Activated CD4-positive, alpha-beta T cell treated with anti-CD3 and anti-CD28 coated beads, Interleukin-2, amount 10 ng/mL, durations not matched to agents 7 days and 5 days (primary cell): ENCODE measurements at regions not wholly inside any gene's neighbourhood (a gene's known extent, or its start where the extent isn't known, plus 50 kb on each side); places are given as distances from the start of the nearest gene placed in this dataset.
"Not testable (repeated sequence)": the region's sequence is repeated elsewhere in the genome, so short reads cannot be mapped to it uniquely, and the experiment has no call there.

Source experiments
- CTCF ChIA-PET: fragments of 350-600 bp; sonication (Branson Sonifier 250); formaldehyde crosslinking; loops from one replicate; lab custom pipeline; 2021; ENCODE audit warnings: antibody characterized with exemption; lab: Charles Lee
- POLR2A ChIA-PET: fragments of 350-600 bp; sonication (Branson Sonifier 250); formaldehyde crosslinking; loops from one replicate; lab custom pipeline; 2021; ENCODE audit warnings: antibody characterized with exemption; lab: Charles Lee
- DNase-seq: peaks from one replicate; pipeline ENCODE4 v3.0.0-alpha.2; 2020
- H3K27ac Mint-ChIP-seq: one replicate; pipeline ENCODE4 v1.8.0; 2021; ENCODE audit warnings: mild to moderate bottlenecking, moderate library complexity, mixed read lengths
- H3K27me3 Mint-ChIP-seq: one replicate; pipeline ENCODE4 v1.8.0; 2021; ENCODE audit warnings: mixed read lengths
- H3K36me3 Mint-ChIP-seq: one replicate; pipeline ENCODE4 v1.8.0; 2021; ENCODE audit warnings: low read depth, mixed read lengths
- H3K4me1 Mint-ChIP-seq: one replicate; pipeline ENCODE4 v1.8.0; 2021; ENCODE audit warnings: mixed read lengths
- H3K4me3 Mint-ChIP-seq: one replicate; pipeline ENCODE4 v1.8.0; 2021; ENCODE audit warnings: mild to moderate bottlenecking, moderate library complexity, mixed read lengths
- H3K9me3 Mint-ChIP-seq: one replicate; pipeline ENCODE4 v1.8.0; 2021; ENCODE audit warnings: mixed read lengths

DNA sequence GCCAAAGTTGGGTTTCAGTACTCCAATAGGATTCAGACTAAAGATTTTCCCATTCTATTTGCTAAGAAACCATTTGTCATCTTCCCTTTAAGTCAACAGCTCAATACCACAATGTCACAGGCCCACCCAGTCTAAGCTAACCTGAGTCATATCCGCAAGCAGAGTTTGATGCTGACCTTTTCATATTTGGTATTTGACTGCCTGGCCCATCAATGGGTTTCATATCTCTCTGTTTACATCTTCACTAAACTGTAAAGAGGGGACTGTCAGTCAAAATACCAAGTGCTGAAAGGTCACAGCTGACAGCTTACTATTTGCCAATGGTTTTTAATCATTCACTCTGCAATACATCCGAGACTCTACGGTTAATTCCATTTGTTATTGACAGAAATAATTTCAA lies 707.5 kb upstream of the ACTRT1 start:
- no peak for DNase-seq
- Mint-ChIP-seq H3K9me3 (no peaks in the 10 kb centered on the region), H3K27me3 (no peaks in the 10 kb centered on the region), H3K4me3 (no peak overlapping the region), H3K36me3 (no peaks in the 10 kb centered on the region), H3K4me1 (no peaks in the 10 kb centered on the region), H3K27ac (no peak overlapping the region)
- ChIA-PET CTCF (no interaction called here), POLR2A (no interaction called here)

DNA sequence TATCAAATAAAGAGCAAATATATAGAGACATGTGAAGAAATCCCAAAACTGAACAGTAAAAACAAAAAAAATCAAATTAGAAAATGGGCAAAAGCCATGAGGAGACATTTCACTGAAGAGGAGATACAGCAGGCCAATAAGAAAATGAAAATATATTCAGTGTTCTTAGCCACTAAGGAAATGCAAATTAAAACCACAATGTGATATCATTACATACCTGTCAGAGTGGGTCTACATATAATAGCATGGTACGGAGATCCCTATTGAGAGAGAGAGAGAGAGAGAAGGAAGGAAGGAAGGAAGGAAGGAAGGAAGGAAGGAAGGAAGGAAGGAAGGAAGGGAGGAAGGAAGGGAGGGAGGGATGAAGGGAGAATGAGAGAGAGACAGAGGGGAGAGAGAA lies 707.0 kb upstream of the ACTRT1 start:
- ChIA-PET CTCF (interaction anchor here (0.6 kb wide), 1 partner anchor 770 kb away, joined by 3 read pairs; no protein-coding TSS in a partner anchor), POLR2A (no interaction called here)
- Mint-ChIP-seq H3K27ac (no peak overlapping the region), H3K36me3 (no peaks in the 10 kb centered on the region), H3K4me3 (no peak overlapping the region), H3K9me3 (no peaks in the 10 kb centered on the region), H3K27me3 (no peaks in the 10 kb centered on the region), H3K4me1 (no peaks in the 10 kb centered on the region)
- no peak for DNase-seq

DNA sequence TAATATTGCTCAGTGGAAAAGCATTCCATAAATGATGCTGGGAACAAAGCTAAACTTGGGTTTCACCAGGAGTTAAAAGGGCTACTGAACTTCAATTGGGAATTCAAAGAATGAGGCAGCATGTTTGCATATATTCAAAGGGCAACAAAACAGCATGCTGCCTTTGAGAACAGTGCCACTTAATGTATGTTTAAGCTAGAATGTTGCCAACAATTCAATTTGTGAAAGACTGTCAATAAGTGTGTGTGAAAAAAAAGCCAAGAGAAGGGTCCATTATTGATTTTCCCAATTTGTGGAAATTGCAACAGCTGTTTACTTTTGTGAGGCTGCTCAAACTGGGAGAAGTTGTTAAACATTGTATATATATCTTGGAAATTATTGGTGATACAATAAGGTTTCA lies 701.9 kb upstream of the ACTRT1 start:
- H3K4me3 Mint-ChIP-seq: no peak overlapping the region
- POLR2A ChIA-PET: no interaction called here
- no peak overlapping the region for H3K27ac Mint-ChIP-seq

DNA sequence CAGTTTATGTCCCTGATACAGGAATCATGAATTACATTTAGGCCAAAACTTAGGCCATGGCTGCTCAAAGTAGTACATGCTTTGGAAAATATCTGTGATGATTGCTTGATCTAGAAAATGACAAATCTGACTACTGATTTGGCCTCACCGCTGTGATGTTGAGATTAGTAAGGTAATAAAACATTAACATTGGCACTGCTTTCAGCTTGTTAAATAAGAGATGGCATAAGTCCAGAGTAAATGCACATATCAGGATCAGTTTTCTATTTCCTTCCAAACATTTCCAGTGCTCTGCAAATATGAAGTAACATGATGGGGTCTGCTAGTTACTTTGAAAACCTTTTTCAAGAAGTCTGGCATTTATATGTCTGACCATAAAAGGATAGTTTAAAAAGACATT lies 687.3 kb upstream of the ACTRT1 start:
- H3K27ac Mint-ChIP-seq: no peak overlapping the region
- H3K4me1 Mint-ChIP-seq: no peaks in the 10 kb centered on the region
- no peaks in the 10 kb centered on the region for H3K9me3 Mint-ChIP-seq
- no peaks in the 10 kb centered on the region for H3K36me3 Mint-ChIP-seq
- DNase-seq: no peak
- CTCF ChIA-PET: no interaction called here
- no peaks in the 10 kb centered on the region for H3K27me3 Mint-ChIP-seq
- H3K4me3 Mint-ChIP-seq: no peak overlapping the region
- POLR2A ChIA-PET: no interaction called here

More for the DNA sequence above, 701.9 kb upstream of the ACTRT1 start:
- H3K4me1 Mint-ChIP-seq: no peaks in the 10 kb centered on the region
- CTCF ChIA-PET: no interaction called here
- H3K9me3 Mint-ChIP-seq: no peaks in the 10 kb centered on the region
- no peaks in the 10 kb centered on the region for H3K36me3 Mint-ChIP-seq
- H3K27me3 Mint-ChIP-seq: no peaks in the 10 kb centered on the region
- DNase-seq: no peak

DNA sequence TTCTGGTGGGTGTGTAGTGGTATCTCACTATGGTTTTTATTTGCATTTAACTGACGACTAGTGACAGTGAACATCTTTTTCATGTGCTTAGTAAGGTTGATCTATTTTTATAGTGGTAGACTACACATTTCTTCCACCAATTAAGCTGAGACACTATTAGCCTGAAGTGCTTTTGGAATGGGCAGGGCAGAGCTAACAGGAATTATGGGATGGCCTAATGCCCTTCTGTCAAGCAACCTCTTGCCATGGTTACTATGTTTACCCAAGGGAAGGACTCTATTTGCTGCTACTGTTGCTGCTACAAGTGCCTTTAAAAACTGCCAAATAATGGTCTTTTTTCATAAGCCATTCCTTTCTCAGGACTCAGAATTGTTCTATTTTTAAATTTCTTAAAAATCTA lies 676.7 kb upstream of the ACTRT1 start:
- Mint-ChIP-seq H3K9me3 (no peaks in the 10 kb centered on the region), H3K36me3 (no peaks in the 10 kb centered on the region), H3K4me1 (no peaks in the 10 kb centered on the region), H3K4me3 (no peak overlapping the region), H3K27ac (no peak overlapping the region), H3K27me3 (no peaks in the 10 kb centered on the region)
- POLR2A ChIA-PET: no interaction called here
- DNase-seq: no peak
- CTCF ChIA-PET: no interaction called here

DNA sequence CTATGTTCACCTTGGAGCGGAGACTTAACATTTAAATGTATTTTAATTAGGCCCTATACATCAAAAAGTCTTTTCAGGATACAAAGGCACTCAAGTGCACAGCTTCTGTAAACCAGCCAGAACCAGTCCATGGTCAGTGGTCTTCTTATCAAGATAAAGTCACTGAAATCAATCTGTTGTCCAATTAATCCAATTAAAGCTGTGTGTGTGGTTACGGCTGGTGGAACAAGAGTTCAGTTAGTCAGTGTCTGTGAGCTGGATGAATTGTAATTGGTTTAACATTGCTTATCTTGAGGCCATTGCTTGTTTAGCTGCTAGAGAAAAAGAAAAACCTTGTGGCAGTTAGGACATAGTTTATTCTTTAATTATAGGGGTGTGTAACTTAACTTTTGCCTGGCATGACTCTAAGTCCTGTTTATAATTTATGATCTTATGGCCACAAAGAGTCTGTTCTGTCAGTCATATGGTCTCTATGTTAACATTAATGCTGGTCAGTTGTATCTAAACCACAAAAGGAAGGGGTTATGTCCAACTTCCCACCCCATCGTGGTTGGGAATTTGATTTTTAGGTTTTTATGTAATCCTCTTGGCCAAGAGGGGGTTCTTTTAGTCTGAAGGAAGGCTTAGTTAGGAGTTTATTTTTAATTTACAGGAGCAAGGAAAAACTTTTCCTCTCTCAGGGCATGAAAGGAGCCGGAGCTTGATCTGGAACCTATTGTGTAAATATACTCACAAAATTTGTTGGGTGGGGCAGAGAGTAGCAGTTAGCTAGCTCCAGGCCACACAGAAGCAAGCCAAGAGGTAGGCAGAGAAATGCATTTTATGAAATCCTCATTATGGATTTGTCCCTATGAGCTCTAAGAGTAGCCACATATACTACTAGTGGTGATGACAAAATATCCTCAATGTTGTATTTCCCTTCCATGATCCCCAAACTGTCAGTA lies 665.7 kb upstream of the ACTRT1 start:
- Mint-ChIP-seq H3K36me3 (no peaks in the 10 kb centered on the region), H3K4me3 (no peak overlapping the region), H3K9me3 (no peaks in the 10 kb centered on the region), H3K27me3 (no peaks in the 10 kb centered on the region), H3K4me1 (no peaks in the 10 kb centered on the region), H3K27ac (no peak overlapping the region)
- CTCF ChIA-PET: no interaction called here
- DNase-seq: no peak
- POLR2A ChIA-PET: no interaction called here

DNA sequence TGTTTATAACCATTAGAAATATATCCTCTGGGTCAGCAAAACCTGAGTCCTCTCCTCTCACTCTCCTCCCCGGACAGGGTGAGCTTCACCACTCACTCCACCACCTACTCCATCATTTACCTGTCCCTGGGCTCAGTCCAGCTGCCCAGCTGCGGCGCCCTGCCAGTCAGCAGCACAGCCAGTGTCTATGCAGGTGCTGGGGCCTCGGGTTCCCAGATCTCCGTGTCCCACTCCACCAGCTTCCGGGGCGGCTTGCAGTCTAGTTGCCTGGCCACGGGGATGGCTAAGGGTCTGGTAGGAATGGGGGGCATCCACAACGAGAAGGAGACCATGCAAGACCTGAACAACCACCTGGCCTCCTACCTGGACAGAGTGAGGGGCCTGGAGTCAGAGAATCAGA lies 662.2 kb upstream of the ACTRT1 start:
- ChIA-PET CTCF (no interaction called here), POLR2A (no interaction called here)
- Mint-ChIP-seq H3K27ac (no peak overlapping the region), H3K4me1 (no peaks in the 10 kb centered on the region), H3K9me3 (no peaks in the 10 kb centered on the region), H3K36me3 (no peaks in the 10 kb centered on the region), H3K27me3 (no peaks in the 10 kb centered on the region), H3K4me3 (no peak overlapping the region)
- no peak for DNase-seq

DNA sequence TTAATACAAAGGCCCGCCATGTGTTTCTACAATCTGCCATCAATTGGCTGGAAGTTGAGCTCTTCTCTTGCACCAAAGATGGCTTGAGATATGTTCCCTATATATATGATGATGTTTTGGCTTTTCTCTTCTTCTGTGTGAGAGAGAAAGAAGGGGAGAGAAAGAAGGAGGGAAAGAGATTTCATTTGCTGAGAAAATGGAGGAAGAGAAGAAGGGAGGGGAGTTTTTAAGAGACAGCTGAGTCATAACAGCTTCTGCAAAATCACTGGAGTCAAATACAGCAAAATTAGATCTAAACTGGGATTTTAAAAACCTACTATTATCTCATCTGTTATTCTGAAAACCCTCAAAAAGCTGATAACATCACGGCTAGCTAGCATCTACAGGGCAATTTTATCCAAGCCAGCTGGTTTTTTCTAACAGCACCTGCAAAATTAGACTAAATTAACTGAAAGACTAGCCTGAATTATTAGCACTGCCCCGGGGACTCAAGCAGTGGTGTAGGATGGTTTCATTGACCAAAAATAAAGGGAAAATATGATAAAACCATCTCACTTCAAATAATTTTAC lies 647.6 kb upstream of the ACTRT1 start:
- DNase-seq: no peak
- Mint-ChIP-seq H3K9me3 (no peaks in the 10 kb centered on the region), H3K36me3 (no peaks in the 10 kb centered on the region), H3K27me3 (no peaks in the 10 kb centered on the region), H3K4me1 (no peaks in the 10 kb centered on the region), H3K4me3 (no peak overlapping the region), H3K27ac (no peak overlapping the region)
- POLR2A ChIA-PET: no interaction called here
- CTCF ChIA-PET: no interaction called here

DNA sequence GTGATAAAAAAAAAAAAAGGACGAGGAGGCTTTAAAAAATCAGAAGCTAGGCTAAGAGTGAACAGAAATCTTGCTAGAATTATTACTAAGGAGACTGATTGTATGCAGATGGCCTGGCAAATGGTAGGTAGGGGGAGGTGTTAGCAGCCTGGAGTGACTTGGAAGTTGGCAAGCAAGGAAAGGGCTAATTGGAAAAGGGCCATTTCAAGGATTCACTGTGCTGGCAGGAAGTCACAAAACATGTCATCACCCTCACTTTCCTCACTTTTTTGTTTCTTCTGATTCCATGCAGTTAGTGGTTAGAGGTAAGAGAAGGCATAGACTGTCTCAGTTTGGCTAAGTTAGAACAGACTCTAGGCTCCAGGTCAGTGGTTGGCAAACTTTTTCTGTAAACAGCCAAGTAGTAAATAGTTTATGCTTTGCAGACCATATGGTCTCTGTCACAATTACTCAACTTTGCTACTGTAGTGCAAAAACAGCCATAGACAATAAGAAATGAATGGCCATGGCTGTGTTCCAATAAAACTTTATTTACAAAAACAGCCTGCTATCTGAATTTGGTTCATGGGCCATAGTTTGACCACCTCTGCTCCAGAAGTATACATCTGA lies 646.5 kb upstream of the ACTRT1 start:
- CTCF ChIA-PET: no interaction called here
- DNase-seq: no peak
- Mint-ChIP-seq H3K9me3 (no peaks in the 10 kb centered on the region), H3K36me3 (no peaks in the 10 kb centered on the region), H3K27ac (no peak overlapping the region), H3K4me1 (no peaks in the 10 kb centered on the region), H3K4me3 (no peak overlapping the region), H3K27me3 (no peaks in the 10 kb centered on the region)
- POLR2A ChIA-PET: no interaction called here

DNA sequence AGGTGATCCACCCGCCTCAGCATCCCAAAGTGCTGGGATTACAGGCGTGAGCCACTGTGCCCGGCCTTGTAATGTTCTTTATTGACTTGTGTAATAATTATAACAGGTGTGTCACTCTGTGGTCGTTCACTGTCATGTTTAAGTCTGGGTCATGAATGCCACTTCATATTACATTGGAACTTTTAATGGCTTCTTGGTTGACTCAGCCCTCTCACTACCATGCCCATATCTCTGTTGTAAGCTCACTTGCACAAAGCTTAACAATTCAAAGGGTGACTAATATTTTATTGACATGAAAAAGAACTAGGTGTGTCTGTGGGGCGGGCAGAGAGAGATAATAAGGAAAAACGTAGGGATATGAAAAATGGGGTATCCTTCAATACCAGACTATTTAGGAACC lies 639.7 kb upstream of the ACTRT1 start:
- no peak overlapping the region for H3K4me3 Mint-ChIP-seq
- H3K9me3 Mint-ChIP-seq: no peaks in the 10 kb centered on the region
- no peaks in the 10 kb centered on the region for H3K27me3 Mint-ChIP-seq
- CTCF ChIA-PET: no interaction called here
- no peak overlapping the region for H3K27ac Mint-ChIP-seq
- no peaks in the 10 kb centered on the region for H3K4me1 Mint-ChIP-seq
- POLR2A ChIA-PET: no interaction called here
- no peak for DNase-seq
- H3K36me3 Mint-ChIP-seq: no peaks in the 10 kb centered on the region

DNA sequence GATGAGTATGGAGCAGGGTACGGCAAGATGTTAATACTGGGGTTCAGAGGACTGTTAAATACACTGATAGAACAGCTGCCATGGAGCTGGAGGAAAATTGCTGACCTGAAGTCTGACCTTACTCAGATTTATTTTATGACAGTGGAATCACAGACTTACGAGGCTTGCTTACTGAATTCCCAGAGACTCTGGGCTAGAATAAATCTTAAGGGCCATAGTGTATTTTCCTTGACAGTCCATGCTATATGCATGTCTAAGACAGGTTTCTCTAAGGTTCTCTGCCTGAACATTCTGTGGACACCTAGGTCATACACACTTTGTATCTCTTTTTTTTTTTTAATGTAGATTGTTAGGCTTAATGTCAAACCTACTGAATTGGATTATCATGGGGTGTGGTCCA lies 633.2 kb upstream of the ACTRT1 start:
- Mint-ChIP-seq H3K36me3 (no peaks in the 10 kb centered on the region), H3K9me3 (no peaks in the 10 kb centered on the region), H3K4me3 (no peak overlapping the region), H3K4me1 (no peaks in the 10 kb centered on the region), H3K27me3 (no peaks in the 10 kb centered on the region), H3K27ac (no peak overlapping the region)
- no peak for DNase-seq
- ChIA-PET CTCF (no interaction called here), POLR2A (no interaction called here)

DNA sequence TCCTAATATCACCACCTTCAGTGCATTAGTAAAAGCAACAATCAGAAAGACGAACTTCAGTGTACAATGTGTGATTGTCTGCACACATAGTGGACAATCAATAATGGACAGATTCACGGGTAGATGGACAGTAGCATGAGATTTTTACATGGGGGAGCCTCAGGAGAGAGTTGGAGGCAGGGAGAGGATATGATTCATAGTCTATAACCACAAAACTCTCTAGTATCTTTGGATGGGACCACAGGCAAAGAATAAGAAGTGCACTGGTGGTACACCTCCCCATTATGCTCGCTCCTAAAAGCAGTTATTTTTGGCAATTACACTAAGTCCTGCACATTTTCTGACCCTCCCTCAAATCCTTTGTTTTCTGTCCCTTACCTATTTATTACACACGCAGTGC lies 624.4 kb upstream of the ACTRT1 start:
- Mint-ChIP-seq H3K9me3 (no peaks in the 10 kb centered on the region), H3K27me3 (no peaks in the 10 kb centered on the region), H3K4me1 (no peaks in the 10 kb centered on the region), H3K4me3 (no peak overlapping the region), H3K36me3 (no peaks in the 10 kb centered on the region), H3K27ac (no peak overlapping the region)
- no peak for DNase-seq
- POLR2A ChIA-PET: no interaction called here
- CTCF ChIA-PET: no interaction called here

DNA sequence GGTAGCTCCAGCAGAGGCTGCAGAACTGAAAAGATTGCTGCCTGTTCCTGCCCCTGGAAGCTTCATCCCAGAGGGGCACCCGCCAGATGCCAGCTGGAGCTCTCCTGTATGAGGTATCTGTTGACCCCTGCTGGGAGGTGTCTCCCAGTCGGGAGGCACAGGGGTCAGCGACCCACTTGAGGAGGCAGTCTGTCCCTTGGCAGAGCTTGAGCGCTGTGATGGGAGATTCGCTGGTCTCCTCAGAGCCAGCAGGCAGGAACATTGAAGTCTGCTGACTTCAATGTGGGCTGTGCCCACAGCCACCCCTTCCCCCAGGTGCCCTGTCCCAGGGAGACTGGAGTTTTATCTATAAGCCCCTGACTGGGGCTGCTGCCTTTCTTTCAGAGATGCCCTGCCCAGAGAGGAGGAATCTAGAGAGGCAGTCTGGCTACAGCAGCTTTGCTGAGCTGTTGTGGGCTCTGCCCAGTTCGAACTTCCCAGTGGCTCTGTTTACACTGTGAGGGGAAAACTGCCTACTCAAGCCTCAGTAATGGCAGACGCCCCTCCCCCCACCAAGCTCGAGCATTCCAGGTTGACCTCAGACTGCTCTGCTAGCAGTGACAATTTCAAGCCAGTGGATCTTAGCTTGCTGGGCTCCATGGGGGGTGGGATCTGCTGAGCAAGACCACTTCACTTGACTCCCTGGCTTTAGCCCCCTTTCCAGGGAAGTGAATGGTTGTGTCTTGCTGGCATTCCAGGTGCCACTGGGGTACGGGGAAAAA lies 622.3 kb upstream of the ACTRT1 start:
- H3K4me1 Mint-ChIP-seq, CTCF ChIA-PET, H3K9me3 Mint-ChIP-seq, H3K36me3 Mint-ChIP-seq, DNase-seq, H3K27ac Mint-ChIP-seq, H3K27me3 Mint-ChIP-seq, H3K4me3 Mint-ChIP-seq, POLR2A ChIA-PET: not testable (repeated sequence)
